ENCODE measurements at regions not wholly inside any gene's neighbourhood (a gene's known extent, or its start where the extent isn't known, plus 50 kb on each side); places are given as distances from the start of the nearest gene placed in this dataset.

DNA sequence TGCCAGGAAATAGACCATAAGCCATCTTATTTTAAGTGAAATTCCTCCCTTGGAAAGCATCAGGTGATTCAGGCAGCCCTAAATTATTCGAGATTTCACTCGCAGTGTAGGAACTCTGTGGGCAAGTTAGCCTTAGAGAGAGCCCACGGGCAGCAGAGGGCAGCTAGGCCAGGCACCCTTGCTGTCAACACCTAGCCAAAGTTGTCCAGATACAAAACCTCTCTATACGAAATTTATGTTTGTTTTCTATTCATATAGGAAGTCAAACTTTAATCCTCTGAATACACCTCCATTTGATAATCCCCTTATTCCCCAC is 1043.5 kb downstream of the GATA3 start:
- Histone ChIP-seq H3K4me1 (ENCODE audit: insufficient read depth) (no peaks in the 10 kb centered on the region), H2AFZ (no peak overlapping the region), H3K27ac (no peak overlapping the region), H4K20me1 (ENCODE audit: insufficient read depth) (no peaks in the 10 kb centered on the region), H3K9me2 (ENCODE audit: insufficient read depth) (no peaks in the 10 kb centered on the region), H3K9me3 (ENCODE audit: low read depth) (no peaks in the 10 kb centered on the region), H3K4me2 (ENCODE audit: unreplicated experiment) (no peak overlapping the region), H3F3A (ENCODE audit: insufficient read depth) (no peaks in the 10 kb centered on the region), H3K4me3 (no peak overlapping the region), H3K79me2 (ENCODE audit: insufficient read depth) (no peaks in the 10 kb centered on the region), H3K27me3 (replicated peaks; ENCODE audit: insufficient read depth) (no peaks in the 10 kb centered on the region), H3K9ac (no peak overlapping the region), H3K36me3 (ENCODE audit: low read depth) (no peaks in the 10 kb centered on the region)
- WGBS, 2 experiments (ENCODE audit: low coverage in 1 of 2, low lambda C conversion rate in 2 of 2, missing lambda C conversion rate in 2 of 2) = 23 to 29% methylated on average over 4 of the region's 4 CpGs
- TF ChIP-seq EZH2 (IDR thresholded peaks at IDR 0.05; ENCODE audit: insufficient read depth, poor library complexity, severe bottlenecking) (no peak), EZH2phosphoT487 (IDR thresholded peaks at IDR 0.05; ENCODE audit: insufficient read depth, low read depth) (no peak)
- DNase-seq = no peak
- in situ Hi-C loops (cut with MboI) = no loop called here

GRCh38 chr10:9102026-9102425 is 1047.5 kb downstream of the GATA3 start:
- no peaks in the 10 kb centered on the region for H3K27me3 ChIP-seq (replicated peaks; ENCODE audit: insufficient read depth)
- TF ChIP-seq EZH2 (IDR thresholded peaks at IDR 0.05; ENCODE audit: insufficient read depth, poor library complexity, severe bottlenecking) = no peak
- TF ChIP-seq EZH2phosphoT487 (IDR thresholded peaks at IDR 0.05; ENCODE audit: insufficient read depth, low read depth) = no peak
- H3K9me2 ChIP-seq (ENCODE audit: insufficient read depth) = no peaks in the 10 kb centered on the region
- no peak overlapping the region for H3K4me2 ChIP-seq (ENCODE audit: unreplicated experiment)
- no peak overlapping the region for H3K9ac ChIP-seq
- WGBS, 2 experiments (ENCODE audit: low coverage in 1 of 2, low lambda C conversion rate in 2 of 2, missing lambda C conversion rate in 2 of 2) = 7 to 8% methylated on average over 4 of the region's 4 CpGs
- no peaks in the 10 kb centered on the region for H3K4me1 ChIP-seq (ENCODE audit: insufficient read depth)
- no peak overlapping the region for H2AFZ ChIP-seq
- H3F3A ChIP-seq (ENCODE audit: insufficient read depth) = no peaks in the 10 kb centered on the region
- H3K27ac ChIP-seq = no peak overlapping the region
- no peak for DNase-seq
- no peaks in the 10 kb centered on the region for H3K9me3 ChIP-seq (ENCODE audit: low read depth)
- in situ Hi-C loops (cut with MboI) = no loop called here
- no peak overlapping the region for H3K4me3 ChIP-seq
- H3K79me2 ChIP-seq (ENCODE audit: insufficient read depth) = no peaks in the 10 kb centered on the region
- no peaks in the 10 kb centered on the region for H4K20me1 ChIP-seq (ENCODE audit: insufficient read depth)
- no peaks in the 10 kb centered on the region for H3K36me3 ChIP-seq (ENCODE audit: low read depth)

DNA sequence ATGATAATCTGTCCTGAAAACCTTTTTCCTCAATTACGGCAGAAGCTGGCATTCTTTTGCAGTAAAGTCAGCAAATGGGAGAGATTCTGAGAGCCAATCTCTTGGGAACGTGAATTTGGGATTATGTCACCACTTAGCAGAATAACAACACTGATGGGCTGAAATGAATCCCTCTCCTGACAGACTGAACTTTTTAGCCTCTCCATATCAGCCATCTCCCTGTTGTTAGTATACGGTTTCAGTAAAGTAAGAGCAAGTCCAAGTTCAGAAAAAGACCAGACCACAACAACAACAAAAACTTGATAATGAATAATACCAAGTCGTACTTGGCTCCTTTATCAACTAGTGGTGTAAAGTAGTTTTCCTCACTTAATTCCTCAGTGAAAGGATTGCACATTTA is 1048.8 kb downstream of the GATA3 start:
- Histone ChIP-seq H3K79me2 (ENCODE audit: insufficient read depth) (no peaks in the 10 kb centered on the region), H3K27ac (no peak overlapping the region), H3F3A (ENCODE audit: insufficient read depth) (no peaks in the 10 kb centered on the region), H4K20me1 (ENCODE audit: insufficient read depth) (no peaks in the 10 kb centered on the region), H3K36me3 (ENCODE audit: low read depth) (no peaks in the 10 kb centered on the region), H2AFZ (no peak overlapping the region), H3K4me3 (no peak overlapping the region), H3K9me3 (ENCODE audit: low read depth) (no peaks in the 10 kb centered on the region), H3K4me1 (ENCODE audit: insufficient read depth) (no peaks in the 10 kb centered on the region), H3K9me2 (ENCODE audit: insufficient read depth) (no peaks in the 10 kb centered on the region), H3K9ac (no peak overlapping the region), H3K27me3 (replicated peaks; ENCODE audit: insufficient read depth) (no peaks in the 10 kb centered on the region), H3K4me2 (ENCODE audit: unreplicated experiment) (no peak overlapping the region)
- TF ChIP-seq EZH2 (IDR thresholded peaks at IDR 0.05; ENCODE audit: insufficient read depth, poor library complexity, severe bottlenecking) = no peak
- TF ChIP-seq EZH2phosphoT487 (IDR thresholded peaks at IDR 0.05; ENCODE audit: insufficient read depth, low read depth) = no peak
- no peak for DNase-seq
- in situ Hi-C loops (cut with MboI) = no loop called here
- WGBS, 2 experiments (ENCODE audit: low coverage in 1 of 2, low lambda C conversion rate in 2 of 2, missing lambda C conversion rate in 2 of 2) = 26 to 28% methylated on average over 4 of the region's 4 CpGs

- H3K27ac ChIP-seq = no peak overlapping the region
- in situ Hi-C loops (cut with MboI) = no loop called here
- H3K36me3 ChIP-seq (ENCODE audit: low read depth) = no peaks in the 10 kb centered on the region
- H3K4me2 ChIP-seq (ENCODE audit: unreplicated experiment) = no peak overlapping the region
- no peak overlapping the region for H2AFZ ChIP-seq
- no peak overlapping the region for H3K4me3 ChIP-seq
- H3F3A ChIP-seq (ENCODE audit: insufficient read depth) = no peaks in the 10 kb centered on the region
- H3K4me1 ChIP-seq (ENCODE audit: insufficient read depth) = no peaks in the 10 kb centered on the region
- H3K79me2 ChIP-seq (ENCODE audit: insufficient read depth) = no peaks in the 10 kb centered on the region
- no peaks in the 10 kb centered on the region for H3K27me3 ChIP-seq (replicated peaks; ENCODE audit: insufficient read depth)
- WGBS, 2 experiments (ENCODE audit: low coverage in 1 of 2, low lambda C conversion rate in 2 of 2, missing lambda C conversion rate in 2 of 2) = 5% methylated on average over 4 of the region's 4 CpGs
- no peaks in the 10 kb centered on the region for H4K20me1 ChIP-seq (ENCODE audit: insufficient read depth)
- no peak for TF ChIP-seq EZH2phosphoT487 (IDR thresholded peaks at IDR 0.05; ENCODE audit: insufficient read depth, low read depth)
- no peak for TF ChIP-seq EZH2 (IDR thresholded peaks at IDR 0.05; ENCODE audit: insufficient read depth, poor library complexity, severe bottlenecking)
- DNase-seq = no peak
- no peaks in the 10 kb centered on the region for H3K9me2 ChIP-seq (ENCODE audit: insufficient read depth)
- no peak overlapping the region for H3K9ac ChIP-seq
- no peaks in the 10 kb centered on the region for H3K9me3 ChIP-seq (ENCODE audit: low read depth)
Observed at GRCh38 chr10:9111976-9112375, 1057.5 kb downstream of the GATA3 start.

- Histone ChIP-seq H3K4me3 (no peak overlapping the region), H3K79me2 (ENCODE audit: insufficient read depth) (no peaks in the 10 kb centered on the region), H3K36me3 (ENCODE audit: low read depth) (no peaks in the 10 kb centered on the region), H3K9ac (no peak overlapping the region), H3K9me2 (ENCODE audit: insufficient read depth) (no peaks in the 10 kb centered on the region), H3K27me3 (replicated peaks; ENCODE audit: insufficient read depth) (no peaks in the 10 kb centered on the region), H3K27ac (no peak overlapping the region), H2AFZ (no peak overlapping the region), H3K4me1 (ENCODE audit: insufficient read depth) (no peaks in the 10 kb centered on the region), H4K20me1 (ENCODE audit: insufficient read depth) (no peaks in the 10 kb centered on the region), H3K9me3 (ENCODE audit: low read depth) (no peaks in the 10 kb centered on the region), H3K4me2 (ENCODE audit: unreplicated experiment) (no peak overlapping the region), H3F3A (ENCODE audit: insufficient read depth) (no peaks in the 10 kb centered on the region)
- in situ Hi-C loops (cut with MboI) = no loop called here
- DNase-seq = no peak
- TF ChIP-seq EZH2 (IDR thresholded peaks at IDR 0.05; ENCODE audit: insufficient read depth, poor library complexity, severe bottlenecking) = no peak
- TF ChIP-seq EZH2phosphoT487 (IDR thresholded peaks at IDR 0.05; ENCODE audit: insufficient read depth, low read depth) = no peak
- WGBS, 2 experiments (ENCODE audit: low coverage in 1 of 2, low lambda C conversion rate in 2 of 2, missing lambda C conversion rate in 2 of 2) = 0 to 6% methylated on average over 4 of the region's 4 CpGs
Observed at GRCh38 chr10:9126728-9127127, 1072.2 kb downstream of the GATA3 start.
